ENCODE measurements at regions not wholly inside any gene's neighbourhood (a gene's known extent, or its start where the extent isn't known, plus 50 kb on each side); places are given as distances from the start of the nearest gene placed in this dataset.

DNA sequence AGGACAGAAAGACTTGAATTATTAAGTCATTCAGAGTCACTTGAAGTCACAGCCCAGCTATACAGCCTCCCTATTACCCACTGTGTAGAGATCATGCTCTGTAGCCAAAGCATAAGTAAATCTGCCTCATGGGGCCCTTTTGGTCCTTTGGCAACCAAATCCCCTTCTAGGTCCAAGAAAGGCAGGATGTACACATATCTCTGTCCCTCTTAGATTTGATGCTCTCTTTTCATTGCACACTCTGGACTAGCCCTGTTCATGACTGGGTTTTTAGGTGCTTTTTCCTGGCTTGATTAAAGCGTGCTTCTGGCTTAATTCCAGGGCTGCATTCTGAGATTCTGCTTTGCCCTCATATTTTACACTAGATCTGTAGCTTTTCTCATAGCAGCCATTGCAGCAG, 296.8 kb downstream of the TENT5A start:
- no peak for DNase-seq (ENCODE audit: low spot score)
- Histone ChIP-seq H3K4me3 (ENCODE audit: low read depth, low read length, poor library complexity, severe bottlenecking) (no peak overlapping the region), H4K20me1 (ENCODE audit: insufficient read depth, low read length) (no peaks in the 10 kb centered on the region), H3K79me2 (ENCODE audit: insufficient read depth, low read depth, low read length) (no peaks in the 10 kb centered on the region), H3K27ac (ENCODE audit: low read depth, low read length, poor library complexity, severe bottlenecking) (no peak overlapping the region), H3K36me3 (ENCODE audit: insufficient read depth, low read length) (no peaks in the 10 kb centered on the region), H3K9me2 (ENCODE audit: insufficient read depth, low read length) (no peaks in the 10 kb centered on the region; the same call in 1 of the 2 replicates), H3K4me2 (ENCODE audit: low read length) (no peak overlapping the region), H3K9me3 (ENCODE audit: low read length) (no peaks in the 10 kb centered on the region), H3K4me1 (ENCODE audit: insufficient read depth, low read length, poor library complexity, severe bottlenecking) (no peaks in the 10 kb centered on the region), H2AFZ (ENCODE audit: low read length) (no peak overlapping the region)
- TF ChIP-seq, protein P1, sequence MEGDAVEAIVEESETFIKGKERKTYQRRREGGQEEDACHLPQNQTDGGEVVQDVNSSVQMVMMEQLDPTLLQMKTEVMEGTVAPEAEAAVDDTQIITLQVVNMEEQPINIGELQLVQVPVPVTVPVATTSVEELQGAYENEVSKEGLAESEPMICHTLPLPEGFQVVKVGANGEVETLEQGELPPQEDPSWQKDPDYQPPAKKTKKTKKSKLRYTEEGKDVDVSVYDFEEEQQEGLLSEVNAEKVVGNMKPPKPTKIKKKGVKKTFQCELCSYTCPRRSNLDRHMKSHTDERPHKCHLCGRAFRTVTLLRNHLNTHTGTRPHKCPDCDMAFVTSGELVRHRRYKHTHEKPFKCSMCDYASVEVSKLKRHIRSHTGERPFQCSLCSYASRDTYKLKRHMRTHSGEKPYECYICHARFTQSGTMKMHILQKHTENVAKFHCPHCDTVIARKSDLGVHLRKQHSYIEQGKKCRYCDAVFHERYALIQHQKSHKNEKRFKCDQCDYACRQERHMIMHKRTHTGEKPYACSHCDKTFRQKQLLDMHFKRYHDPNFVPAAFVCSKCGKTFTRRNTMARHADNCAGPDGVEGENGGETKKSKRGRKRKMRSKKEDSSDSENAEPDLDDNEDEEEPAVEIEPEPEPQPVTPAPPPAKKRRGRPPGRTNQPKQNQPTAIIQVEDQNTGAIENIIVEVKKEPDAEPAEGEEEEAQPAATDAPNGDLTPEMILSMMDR (conservative IDR thresholded peaks at IDR 0.05; ENCODE audit: low read length): no peak
- no peak for TF ChIP-seq EZH2phosphoT487 (IDR thresholded peaks at IDR 0.05; ENCODE audit: borderline replicate concordance, low read depth, low read length)
- no TSS peak for BruUV-seq (replicated peaks)
- CTCF ChIA-PET (ENCODE audit: unreplicated experiment): no interaction called here
- intact Hi-C loops (cut with micrococcal nuclease; ENCODE audit: unreplicated experiment): no loop called here
- POLR2A ChIA-PET: no interaction called here

DNA sequence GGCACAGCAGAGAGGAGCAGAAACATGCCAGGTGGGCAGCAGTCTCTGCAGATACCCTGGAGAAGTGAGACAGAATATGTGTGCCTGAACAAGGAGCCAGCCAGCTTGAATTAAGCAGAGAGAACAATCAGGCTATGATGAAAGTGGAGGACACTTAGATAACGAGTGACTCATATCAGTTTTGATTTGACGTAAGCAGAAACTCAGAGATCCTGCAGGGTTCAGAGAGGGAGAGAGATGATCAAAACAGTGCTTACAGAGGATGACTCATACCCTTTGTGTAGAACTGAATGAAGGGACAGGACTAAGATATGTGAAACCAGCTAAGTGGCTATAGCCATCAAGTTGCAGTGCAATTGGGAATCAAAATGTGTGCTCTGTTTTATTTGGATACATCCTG, 300.7 kb downstream of the TENT5A start:
- Histone ChIP-seq H4K20me1 (ENCODE audit: insufficient read depth, low read length) (no peaks in the 10 kb centered on the region), H2AFZ (ENCODE audit: low read length) (no peak overlapping the region), H3K9me3 (ENCODE audit: low read length) (no peaks in the 10 kb centered on the region), H3K79me2 (ENCODE audit: insufficient read depth, low read depth, low read length) (no peaks in the 10 kb centered on the region), H3K9me2 (ENCODE audit: insufficient read depth, low read length) (no peaks in the 10 kb centered on the region; the same call in 1 of the 2 replicates), H3K27ac (ENCODE audit: low read depth, low read length, poor library complexity, severe bottlenecking) (no peak overlapping the region), H3K4me3 (ENCODE audit: low read depth, low read length, poor library complexity, severe bottlenecking) (no peak overlapping the region), H3K4me1 (ENCODE audit: insufficient read depth, low read length, poor library complexity, severe bottlenecking) (no peaks in the 10 kb centered on the region), H3K4me2 (ENCODE audit: low read length) (no peak overlapping the region), H3K36me3 (ENCODE audit: insufficient read depth, low read length) (no peaks in the 10 kb centered on the region)
- TF ChIP-seq EZH2phosphoT487 (IDR thresholded peaks at IDR 0.05; ENCODE audit: borderline replicate concordance, low read depth, low read length): no peak
- TF ChIP-seq, protein P1 (conservative IDR thresholded peaks at IDR 0.05; ENCODE audit: low read length): no peak
- ChIA-PET POLR2A (no interaction called here), CTCF (ENCODE audit: unreplicated experiment) (no interaction called here)
- intact Hi-C loops (cut with micrococcal nuclease; ENCODE audit: unreplicated experiment): no loop called here
- no peak for DNase-seq (ENCODE audit: low spot score)
- BruUV-seq (replicated peaks): no TSS peak

DNA sequence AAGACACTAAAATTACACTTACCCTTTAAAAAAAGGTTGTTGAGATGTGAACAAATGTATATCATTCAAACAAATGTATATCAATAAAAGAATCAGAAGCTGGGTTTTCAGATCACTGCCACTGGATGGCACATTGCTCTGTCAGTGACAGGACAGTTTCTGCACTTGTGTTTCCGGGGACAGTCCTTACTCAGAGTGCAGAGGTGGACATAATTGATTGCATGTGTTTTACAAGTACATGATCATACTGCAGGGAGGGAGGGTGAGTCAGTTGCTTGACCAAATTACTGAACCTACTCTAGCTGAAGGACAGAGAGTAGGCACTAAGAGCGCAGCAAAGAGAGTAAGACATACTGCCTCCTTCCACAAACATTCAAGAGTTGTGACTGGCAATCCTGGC, 302.3 kb downstream of the TENT5A start:
- no peak overlapping the region for H3K27ac ChIP-seq (ENCODE audit: low read depth, low read length, poor library complexity, severe bottlenecking)
- H3K4me3 ChIP-seq (ENCODE audit: low read depth, low read length, poor library complexity, severe bottlenecking): no peak overlapping the region
- H3K36me3 ChIP-seq (ENCODE audit: insufficient read depth, low read length): no peaks in the 10 kb centered on the region
- TF ChIP-seq, protein P1 (conservative IDR thresholded peaks at IDR 0.05; ENCODE audit: low read length): no peak
- no peak for TF ChIP-seq EZH2phosphoT487 (IDR thresholded peaks at IDR 0.05; ENCODE audit: borderline replicate concordance, low read depth, low read length)
- no peak overlapping the region for H3K4me2 ChIP-seq (ENCODE audit: low read length)
- no peaks in the 10 kb centered on the region for H3K9me2 ChIP-seq (ENCODE audit: insufficient read depth, low read length)
- ChIA-PET POLR2A (no interaction called here), CTCF (ENCODE audit: unreplicated experiment) (no interaction called here)
- no TSS peak for BruUV-seq (replicated peaks)
- no peaks in the 10 kb centered on the region for H3K4me1 ChIP-seq (ENCODE audit: insufficient read depth, low read length, poor library complexity, severe bottlenecking)
- no peaks in the 10 kb centered on the region for H3K79me2 ChIP-seq (ENCODE audit: insufficient read depth, low read depth, low read length)
- intact Hi-C loops (cut with micrococcal nuclease; ENCODE audit: unreplicated experiment): no loop called here
- no peak overlapping the region for H2AFZ ChIP-seq (ENCODE audit: low read length)
- DNase-seq (ENCODE audit: low spot score): no peak
- no peaks in the 10 kb centered on the region for H3K9me3 ChIP-seq (ENCODE audit: low read length)
- no peaks in the 10 kb centered on the region for H4K20me1 ChIP-seq (ENCODE audit: insufficient read depth, low read length)
